ENCODE measurements at regions not wholly inside any gene's neighbourhood (a gene's known extent, or its start where the extent isn't known, plus 50 kb on each side); places are given as distances from the start of the nearest gene placed in this dataset.
A peak's percentile ranks its signal among the peaks of the same experiment; 100 is the strongest.

GRCh38 chr6:82013561-82014530 lies 233.7 kb downstream of the IBTK start:
- DNase-seq, result peak; percentile 32

GRCh38 chr6:82006027-82006738 lies 241.4 kb downstream of the IBTK start:
- DNase-seq, result no peak

GRCh38 chr6:82000551-82000950 lies 247.0 kb downstream of the IBTK start:
- DNase-seq, result no peak

GRCh38 chr6:81999826-82000225 lies 247.3 kb upstream of the TENT5A start:
- no peak for DNase-seq

GRCh38 chr6:81999270-81999669 lies 246.8 kb upstream of the TENT5A start:
- DNase-seq, result no peak

GRCh38 chr6:81998432-81998831 lies 246.0 kb upstream of the TENT5A start:
- DNase-seq, result no peak

- DNase-seq, result no peak
Measured at GRCh38 chr6:81997090-81997926, 244.8 kb upstream of the TENT5A start.

GRCh38 chr6:81996414-81996813 lies 243.9 kb upstream of the TENT5A start:
- no peak for DNase-seq

- DNase-seq, result no peak
Measured at GRCh38 chr6:81995548-81996289, 243.2 kb upstream of the TENT5A start.

- no peak for DNase-seq
Measured at GRCh38 chr6:81988871-81989270, 236.4 kb upstream of the TENT5A start.

- no peak for DNase-seq
Measured at GRCh38 chr6:81988446-81988845, 236.0 kb upstream of the TENT5A start.

GRCh38 chr6:81987293-81987692 lies 234.8 kb upstream of the TENT5A start:
- no peak for DNase-seq

GRCh38 chr6:81985191-81985590 lies 232.7 kb upstream of the TENT5A start:
- DNase-seq, result no peak

GRCh38 chr6:81984599-81984998 lies 232.1 kb upstream of the TENT5A start:
- DNase-seq, result no peak

GRCh38 chr6:81981812-81982211 lies 229.3 kb upstream of the TENT5A start:
- no peak for DNase-seq

GRCh38 chr6:81979767-81980166 lies 227.3 kb upstream of the TENT5A start:
- no peak for DNase-seq

- DNase-seq, result no peak
Measured at GRCh38 chr6:81979329-81979728, 226.8 kb upstream of the TENT5A start.

- no peak for DNase-seq
Measured at GRCh38 chr6:81978230-81978629, 225.7 kb upstream of the TENT5A start.

GRCh38 chr6:81977486-81977885 lies 225.0 kb upstream of the TENT5A start:
- no peak for DNase-seq

GRCh38 chr6:81969814-81970213 lies 217.3 kb upstream of the TENT5A start:
- DNase-seq, result no peak

- no peak for DNase-seq
Measured at GRCh38 chr6:81969011-81969410, 216.5 kb upstream of the TENT5A start.

GRCh38 chr6:81966968-81967367 lies 214.5 kb upstream of the TENT5A start:
- DNase-seq, result no peak

Data from hindlimb muscle (tissue), 1 donor.